ENCODE measurements at regions not wholly inside any gene's neighbourhood (a gene's known extent, or its start where the extent isn't known, plus 50 kb on each side); places are given as distances from the start of the nearest gene placed in this dataset.

DNA sequence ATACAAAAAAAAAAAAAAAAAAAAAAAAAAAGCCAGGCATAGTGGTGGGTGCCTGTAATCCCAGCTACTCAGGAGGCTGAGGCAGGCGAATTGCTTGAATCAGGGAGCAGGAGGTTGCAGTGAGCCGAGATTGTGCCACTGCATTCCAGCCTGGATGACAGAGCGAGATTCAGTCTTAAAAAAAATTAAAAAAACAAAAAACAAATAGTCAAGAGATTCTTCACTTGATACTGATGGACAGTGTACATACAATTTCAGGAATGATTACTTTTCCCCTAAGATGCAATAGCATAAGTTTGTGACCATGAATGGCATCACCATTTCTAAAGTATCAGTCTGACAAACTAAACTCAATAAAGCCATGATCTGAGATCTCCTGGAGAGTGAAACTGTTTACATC is 60.8 kb upstream of the IVNS1ABP start:
- no peak for DNase-seq (ENCODE audit: low read depth)
- no peak for TF ChIP-seq CTCF (IDR thresholded peaks at IDR 0.05; ENCODE audit: insufficient read depth, low read depth, low read length)
- no peak overlapping the region for H3K4me3 ChIP-seq (ENCODE audit: low read depth, low read length)

DNA sequence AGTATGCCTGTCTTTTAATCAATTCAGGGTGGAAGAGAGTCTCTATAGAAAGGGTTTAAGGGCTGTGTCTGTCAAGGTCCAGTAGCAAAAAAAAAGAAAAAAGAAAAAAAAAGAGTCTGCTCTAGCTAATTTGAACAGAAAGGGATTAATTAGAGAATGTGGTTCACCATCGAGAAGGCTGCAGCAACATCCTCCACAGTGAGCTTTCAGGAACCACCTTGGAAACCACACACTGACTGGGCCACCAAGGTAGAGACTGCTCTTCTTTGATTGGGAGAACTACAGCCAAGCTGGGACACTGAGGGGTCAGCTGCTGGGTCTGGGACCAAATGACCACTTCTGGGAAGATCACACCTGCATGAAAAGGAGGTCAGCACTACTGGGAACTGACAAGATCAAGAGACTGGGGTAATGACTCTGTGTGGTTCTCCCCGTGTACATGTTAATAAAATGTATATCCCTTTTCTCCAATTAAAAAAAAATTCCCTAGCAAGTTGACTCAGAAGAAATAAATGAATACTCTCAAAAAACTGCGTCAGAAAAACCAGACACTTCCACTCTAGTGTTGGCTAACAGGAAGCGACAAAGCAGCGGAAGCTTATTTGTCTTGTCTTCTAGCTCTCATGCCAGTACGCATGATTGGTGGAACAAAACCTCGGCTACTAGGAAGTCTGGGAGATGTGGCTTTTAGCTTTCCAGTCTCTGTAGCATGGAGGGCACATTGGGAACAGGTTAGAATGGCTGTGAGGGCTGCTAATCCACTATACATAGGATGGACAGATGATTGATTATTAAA is 60.0 kb upstream of the IVNS1ABP start:
- H3K4me3 ChIP-seq (ENCODE audit: low read depth, low read length) = no peak overlapping the region
- no peak for DNase-seq (ENCODE audit: low read depth)
- no peak for TF ChIP-seq CTCF (IDR thresholded peaks at IDR 0.05; ENCODE audit: insufficient read depth, low read depth, low read length)

DNA sequence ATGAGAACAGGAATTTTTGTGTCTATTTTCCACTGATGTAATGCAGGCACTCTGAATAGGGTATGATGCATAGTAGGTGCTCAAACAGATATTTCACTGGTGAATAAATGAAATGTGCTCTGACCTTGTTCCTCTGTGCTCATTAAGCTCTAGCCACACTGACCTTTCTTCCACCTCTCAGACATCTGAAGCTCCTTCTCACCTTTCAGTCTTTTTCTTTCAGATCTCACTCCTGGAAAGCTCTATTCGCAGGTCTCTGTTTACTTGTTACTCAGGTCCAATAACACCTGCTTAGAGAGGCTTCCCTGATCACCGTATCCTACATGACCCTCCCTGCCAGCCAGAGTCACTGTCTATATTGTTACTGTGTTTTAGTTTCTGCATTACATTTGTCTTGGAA is 59.2 kb upstream of the IVNS1ABP start:
- H3K4me3 ChIP-seq (ENCODE audit: low read depth, low read length) = no peak overlapping the region
- no peak for TF ChIP-seq CTCF (IDR thresholded peaks at IDR 0.05; ENCODE audit: insufficient read depth, low read depth, low read length)
- no peak for DNase-seq (ENCODE audit: low read depth)

- no peak overlapping the region for H3K4me3 ChIP-seq (ENCODE audit: low read depth, low read length)
- no peak for DNase-seq (ENCODE audit: low read depth)
- TF ChIP-seq CTCF (IDR thresholded peaks at IDR 0.05; ENCODE audit: insufficient read depth, low read depth, low read length) = no peak
Measured at GRCh38 chr1:185375583-185375982, 58.5 kb upstream of the IVNS1ABP start.

DNA sequence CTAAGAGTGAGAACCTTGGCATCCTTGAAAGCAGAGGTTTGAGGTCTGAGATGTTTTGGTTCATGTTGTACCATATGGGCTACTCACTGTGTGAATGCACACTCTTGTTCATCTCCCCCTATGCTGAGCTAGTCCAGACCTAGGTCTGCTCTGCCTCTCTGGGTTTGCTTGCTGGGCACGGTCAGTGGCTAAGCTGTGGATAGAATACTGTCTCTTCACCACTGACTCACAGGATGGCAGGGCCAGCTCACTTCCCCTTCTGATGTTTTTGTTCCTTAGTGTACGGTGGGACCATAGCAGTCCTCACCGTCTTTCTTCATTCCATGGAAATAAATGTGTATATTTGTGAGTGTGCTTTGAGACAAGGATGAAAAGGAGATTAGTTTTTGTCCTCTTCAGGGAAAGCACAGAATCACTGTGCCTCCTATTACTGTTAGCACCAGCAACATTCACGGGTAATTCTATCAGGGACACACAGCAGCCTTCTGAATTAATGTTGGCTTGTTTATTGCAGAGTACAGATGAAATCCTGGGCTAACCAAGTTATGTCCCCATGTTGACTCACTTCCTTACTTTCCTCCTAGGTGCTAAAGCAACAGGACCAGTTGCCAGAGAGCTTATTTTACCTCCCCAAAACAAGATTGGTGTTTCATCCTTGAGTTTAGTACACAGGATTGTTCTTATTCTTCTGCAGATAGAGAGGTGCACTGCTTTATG is 56.9 kb upstream of the IVNS1ABP start:
- no peak overlapping the region for H3K4me3 ChIP-seq (ENCODE audit: low read depth, low read length)
- no peak for DNase-seq (ENCODE audit: low read depth)
- no peak for TF ChIP-seq CTCF (IDR thresholded peaks at IDR 0.05; ENCODE audit: insufficient read depth, low read depth, low read length)

DNA sequence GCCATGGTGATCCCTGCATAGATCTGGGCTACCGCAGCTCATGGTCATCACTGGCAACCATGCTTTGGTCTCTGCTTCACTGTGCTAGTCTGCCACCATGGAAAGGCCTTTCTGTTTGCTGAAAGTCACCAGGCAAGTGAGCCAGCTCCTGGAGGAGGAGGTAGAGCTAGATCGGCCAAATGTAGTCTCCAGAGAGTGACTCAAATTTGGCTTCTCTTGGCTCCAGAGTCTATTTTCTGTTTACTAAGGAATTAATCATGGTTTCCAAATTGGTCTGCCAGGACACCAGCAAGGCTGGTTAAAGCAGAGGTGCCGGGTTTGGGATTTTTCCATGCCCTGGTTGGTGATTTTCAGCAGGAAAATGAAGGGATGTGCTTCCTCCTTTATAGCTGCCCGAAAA is 52.7 kb upstream of the IVNS1ABP start:
- DNase-seq (ENCODE audit: low read depth) = no peak
- H3K4me3 ChIP-seq (ENCODE audit: low read depth, low read length) = no peak overlapping the region
- TF ChIP-seq CTCF (IDR thresholded peaks at IDR 0.05; ENCODE audit: insufficient read depth, low read depth, low read length) = no peak
